Dedifferentiated amniotic fluid mesenchymal stem cell (primary cell): ENCODE measurements at regions not wholly inside any gene's neighbourhood (a gene's known extent, or its start where the extent isn't known, plus 50 kb on each side); places are given as distances from the start of the nearest gene placed in this dataset.

Experiments used
- DNase-seq: peaks from one replicate; pipeline ENCODE4 v3.0.0-alpha.2; 2016; ENCODE audit errors: extremely low spot score

GRCh38 chr2:164302786-164303185 is 318.5 kb downstream of the GRB14 start:
- DNase-seq: no peak

GRCh38 chr2:164288235-164288634 is 333.0 kb downstream of the GRB14 start:
- no peak for DNase-seq

GRCh38 chr2:164287056-164287455 is 334.2 kb downstream of the GRB14 start:
- no peak for DNase-seq

- no peak for DNase-seq
These were observed 335.7 kb downstream of the GRB14 start for GRCh38 chr2:164285576-164285975.

GRCh38 chr2:164281896-164282295 is 339.4 kb downstream of the GRB14 start:
- no peak for DNase-seq

- no peak for DNase-seq
These were observed 345.6 kb downstream of the GRB14 start for GRCh38 chr2:164275659-164276058.

GRCh38 chr2:164260506-164260905 is 360.8 kb downstream of the GRB14 start:
- DNase-seq: no peak

- DNase-seq: peak; percentile 47
These were observed 363.5 kb downstream of the GRB14 start for GRCh38 chr2:164257742-164258141.

- DNase-seq: no peak
These were observed 368.6 kb downstream of the GRB14 start for GRCh38 chr2:164252568-164253287.

- DNase-seq: no peak
These were observed 378.0 kb downstream of the GRB14 start for GRCh38 chr2:164243315-164243714.

GRCh38 chr2:164242409-164242808 is 378.9 kb downstream of the GRB14 start:
- no peak for DNase-seq

GRCh38 chr2:164234074-164234473 is 387.2 kb downstream of the GRB14 start:
- DNase-seq: no peak

GRCh38 chr2:164224007-164224406 is 397.3 kb downstream of the GRB14 start:
- no peak for DNase-seq

GRCh38 chr2:164221473-164221872 is 399.8 kb downstream of the GRB14 start:
- no peak for DNase-seq

GRCh38 chr2:164220265-164220664 is 401.0 kb downstream of the GRB14 start:
- DNase-seq: no peak

GRCh38 chr2:164213916-164214315 is 407.4 kb downstream of the GRB14 start:
- no peak for DNase-seq

GRCh38 chr2:164205347-164205746 is 415.9 kb downstream of the GRB14 start:
- DNase-seq: peak; percentile 82

GRCh38 chr2:164203131-164203530 is 418.2 kb downstream of the GRB14 start:
- DNase-seq: no peak

GRCh38 chr2:164198256-164198655 is 423.0 kb downstream of the GRB14 start:
- no peak for DNase-seq

- no peak for DNase-seq
These were observed 430.6 kb downstream of the GRB14 start for GRCh38 chr2:164190700-164191099.

GRCh38 chr2:164189851-164190250 is 431.4 kb downstream of the GRB14 start:
- DNase-seq: no peak

- DNase-seq: no peak
These were observed 434.2 kb downstream of the GRB14 start for GRCh38 chr2:164187121-164187520.

GRCh38 chr2:164186591-164186990 is 434.7 kb downstream of the GRB14 start:
- DNase-seq: no peak

GRCh38 chr2:164182116-164182627 is 439.1 kb downstream of the GRB14 start:
- DNase-seq: no peak
